ENCODE measurements at regions not wholly inside any gene's neighbourhood (a gene's known extent, or its start where the extent isn't known, plus 50 kb on each side); places are given as distances from the start of the nearest gene placed in this dataset.

- no peak for TF ChIP-seq CTCF (conservative IDR thresholded peaks at IDR 0.05)
- no peak overlapping the region for H3K27ac ChIP-seq
These were observed 274.0 kb upstream of the FAM98A start for GRCh38 chr2:33873076-33873605.

GRCh38 chr2:33859811-33860461, 260.8 kb upstream of the FAM98A start:
- TF ChIP-seq CTCF (conservative IDR thresholded peaks at IDR 0.05): no peak
- no peak overlapping the region for H3K27ac ChIP-seq

GRCh38 chr2:33859176-33859575, 260.1 kb upstream of the FAM98A start:
- no peak overlapping the region for H3K27ac ChIP-seq
- TF ChIP-seq CTCF (conservative IDR thresholded peaks at IDR 0.05): no peak

GRCh38 chr2:33848486-33848885, 249.4 kb upstream of the FAM98A start:
- no peak overlapping the region for H3K27ac ChIP-seq
- no peak for TF ChIP-seq CTCF (conservative IDR thresholded peaks at IDR 0.05)

- TF ChIP-seq CTCF (conservative IDR thresholded peaks at IDR 0.05): no peak
- no peak overlapping the region for H3K27ac ChIP-seq
These were observed 240.7 kb upstream of the FAM98A start for GRCh38 chr2:33839791-33840190.

- no peak for TF ChIP-seq CTCF (conservative IDR thresholded peaks at IDR 0.05)
These were observed 237.5 kb upstream of the FAM98A start for GRCh38 chr2:33836628-33837027.

GRCh38 chr2:33835911-33836310, 236.8 kb upstream of the FAM98A start:
- no peak overlapping the region for H3K27ac ChIP-seq
- TF ChIP-seq CTCF (conservative IDR thresholded peaks at IDR 0.05): no peak

More at GRCh38 chr2:33836628-33837027, 237.5 kb upstream of the FAM98A start:
- H3K27ac ChIP-seq: no peak overlapping the region

Data from VCaP (cell line).